HG02981 (cell line): ENCODE measurements at regions not wholly inside any gene's neighbourhood (a gene's known extent, or its start where the extent isn't known, plus 50 kb on each side); places are given as distances from the start of the nearest gene placed in this dataset.

Experiments used
- ATAC-seq: cut with Tn5 transposase; IDR thresholded peaks from one replicate; pipeline ENCODE4 v1.9.1; 2021; ENCODE audit warnings: mild to moderate bottlenecking, moderate library complexity; ENCODE audit not compliant: unreplicated experiment

DNA sequence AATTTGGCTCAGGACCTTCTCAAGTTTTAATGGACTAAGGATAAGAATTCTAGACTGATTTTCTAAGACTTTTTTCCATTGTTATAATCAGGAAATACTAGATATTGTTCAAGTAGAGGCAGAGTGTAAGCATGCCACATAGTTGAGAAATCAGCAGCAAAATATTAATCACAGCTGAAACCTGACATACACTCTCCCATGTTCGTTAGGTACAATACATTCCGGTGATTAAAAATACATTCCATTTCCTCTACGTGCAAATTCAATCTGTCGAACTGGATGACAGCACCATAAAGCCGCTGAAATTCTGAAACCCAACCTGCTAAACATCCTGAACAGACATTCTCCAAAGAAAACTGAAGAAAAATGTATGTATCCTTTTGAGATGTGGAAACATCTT is 587.6 kb upstream of the DIPK2B start:
- ATAC-seq: no peak

DNA sequence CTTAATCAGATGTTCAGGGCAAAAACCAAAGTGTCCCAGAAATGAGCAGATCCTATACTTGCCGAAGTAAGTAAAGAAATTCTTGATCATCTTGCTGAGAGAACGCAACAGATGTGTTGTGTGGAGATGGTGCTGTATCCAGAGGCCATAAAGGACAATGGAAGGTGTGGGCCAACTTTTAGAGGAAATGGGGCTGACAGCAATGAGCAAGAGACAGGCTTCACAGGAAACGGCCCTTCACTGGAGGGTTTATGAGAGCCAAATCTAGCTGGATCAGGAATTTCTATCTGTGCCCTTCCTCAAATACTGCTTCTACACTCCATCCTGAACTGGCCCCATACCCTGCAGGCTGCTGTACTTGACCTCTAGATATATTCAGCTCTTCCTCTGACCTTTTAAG is 583.9 kb upstream of the DIPK2B start:
- no peak for ATAC-seq

DNA sequence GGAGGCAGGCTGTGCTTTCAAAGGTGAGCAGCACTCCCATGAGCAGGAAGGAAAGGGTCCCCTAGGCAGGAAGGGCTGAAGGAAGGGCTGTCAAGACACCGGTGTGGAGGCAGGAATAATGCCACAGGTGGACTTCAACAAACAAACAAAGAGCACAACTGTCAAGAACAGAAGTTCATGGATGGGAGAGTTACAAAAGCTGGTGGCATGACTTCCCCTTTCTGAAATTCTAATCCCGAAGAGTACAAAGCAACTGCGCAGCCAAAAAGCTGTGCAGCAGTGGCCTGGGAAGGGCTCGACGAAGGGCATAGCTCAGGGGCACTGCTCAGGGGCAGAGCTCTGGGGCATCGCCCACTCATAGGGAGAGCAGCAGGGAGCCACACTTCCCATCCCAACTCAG is 582.3 kb upstream of the DIPK2B start:
- no peak for ATAC-seq

DNA sequence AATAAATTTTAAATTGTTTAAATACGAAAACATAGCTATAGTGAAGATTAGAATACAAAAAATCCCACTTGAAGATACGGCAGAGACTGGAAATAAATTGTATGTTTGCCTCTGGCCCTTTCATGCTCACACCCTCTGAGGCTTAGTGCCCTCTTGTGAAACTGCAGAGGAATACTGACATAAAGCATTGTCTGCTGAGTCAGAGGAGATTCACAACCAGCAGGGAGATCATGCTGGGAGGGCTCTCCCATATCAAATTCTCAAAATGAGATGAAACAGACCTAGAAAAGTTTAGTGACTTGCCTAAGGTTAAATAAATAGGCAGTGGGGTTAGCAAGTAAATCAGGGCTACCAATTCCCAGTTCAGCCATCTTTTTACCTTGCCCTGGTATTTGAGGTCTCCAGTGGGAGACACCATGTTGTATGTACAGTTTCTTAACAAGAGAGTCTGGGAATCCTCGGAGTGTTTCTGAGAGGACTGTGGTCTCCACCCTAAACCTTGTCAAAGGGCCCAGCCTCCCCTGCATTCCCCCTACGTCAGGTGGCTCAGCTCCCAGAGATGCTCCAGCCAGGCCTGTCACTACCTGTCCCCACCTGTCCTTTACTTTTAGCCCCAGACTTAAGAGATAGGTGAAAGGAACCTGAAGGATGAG is 581.4 kb upstream of the DIPK2B start:
- no peak for ATAC-seq

DNA sequence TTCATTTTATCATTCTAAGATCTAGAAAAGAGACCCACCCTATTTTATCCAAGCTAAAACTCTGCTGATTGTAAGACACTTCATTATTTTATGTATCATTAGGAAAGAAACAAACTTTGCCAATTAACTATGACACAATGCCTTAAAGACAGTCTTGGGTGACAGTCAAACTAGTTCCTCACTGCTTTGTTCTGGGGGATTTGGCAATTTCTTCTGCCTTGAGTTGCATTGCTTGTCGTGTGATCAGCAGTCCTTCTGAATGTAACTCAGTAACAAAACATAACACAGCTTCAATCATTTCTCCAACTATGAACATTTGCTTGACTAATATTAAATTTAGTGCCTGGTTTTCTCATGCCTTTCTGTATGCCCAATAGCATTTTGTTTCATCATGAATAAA is 577.9 kb upstream of the DIPK2B start:
- ATAC-seq: no peak

DNA sequence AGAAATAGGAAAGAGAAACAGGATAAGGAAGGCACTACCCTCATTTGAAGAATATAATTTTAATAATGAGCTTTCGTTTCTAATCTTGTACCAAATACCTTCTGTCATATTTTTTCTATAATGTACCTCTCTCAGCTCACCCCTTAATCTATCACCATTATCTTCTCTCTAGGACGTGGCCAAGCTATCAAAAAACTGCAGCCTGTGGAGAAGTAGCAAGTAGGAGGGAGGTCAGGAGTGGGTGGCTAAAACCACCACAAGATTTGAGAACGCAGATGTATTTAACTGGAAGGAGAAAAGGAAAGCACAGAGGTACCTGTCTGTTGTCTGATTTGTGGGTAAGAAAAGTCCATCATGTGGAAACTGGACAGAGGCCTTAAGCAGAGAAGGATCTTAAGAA is 576.7 kb upstream of the DIPK2B start:
- no peak for ATAC-seq

DNA sequence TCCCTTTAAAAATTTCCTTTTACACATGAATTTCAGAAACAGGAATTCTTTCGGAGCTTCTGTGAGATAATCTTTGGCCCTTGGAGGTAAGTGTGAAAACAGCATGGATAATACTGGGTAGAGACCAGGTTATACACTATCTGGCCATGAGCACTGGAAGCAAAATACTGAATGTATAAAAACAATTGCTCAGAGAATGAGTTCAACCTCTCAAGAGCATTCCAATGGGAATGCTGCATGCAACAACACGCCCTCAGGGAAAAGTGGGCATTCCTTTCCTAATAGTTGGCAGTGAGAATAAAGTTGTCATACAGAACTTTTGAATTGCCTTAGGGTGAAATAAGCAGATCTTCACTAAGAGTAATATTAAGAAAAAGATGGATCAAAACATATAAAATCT is 574.8 kb upstream of the DIPK2B start:
- ATAC-seq: no peak

DNA sequence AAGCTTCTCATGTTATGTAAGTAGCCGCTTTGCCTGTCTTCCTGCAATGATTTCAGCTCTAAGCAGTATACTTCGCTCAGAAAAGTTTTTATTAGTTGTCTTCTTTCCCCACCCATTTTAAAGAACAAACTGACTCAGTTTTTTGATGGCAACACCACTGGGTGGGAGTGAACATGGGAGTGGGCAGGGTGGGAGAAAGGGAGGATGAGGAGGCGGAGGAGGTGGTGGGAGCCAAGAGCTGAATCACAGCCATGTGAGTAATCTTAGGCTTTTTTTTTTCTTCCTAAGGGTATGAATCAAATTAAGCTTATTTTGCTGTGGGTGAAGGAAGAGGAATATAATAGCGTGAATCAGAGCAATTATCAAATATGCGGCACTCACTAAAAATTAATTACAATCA is 574.3 kb upstream of the DIPK2B start:
- ATAC-seq: no peak

DNA sequence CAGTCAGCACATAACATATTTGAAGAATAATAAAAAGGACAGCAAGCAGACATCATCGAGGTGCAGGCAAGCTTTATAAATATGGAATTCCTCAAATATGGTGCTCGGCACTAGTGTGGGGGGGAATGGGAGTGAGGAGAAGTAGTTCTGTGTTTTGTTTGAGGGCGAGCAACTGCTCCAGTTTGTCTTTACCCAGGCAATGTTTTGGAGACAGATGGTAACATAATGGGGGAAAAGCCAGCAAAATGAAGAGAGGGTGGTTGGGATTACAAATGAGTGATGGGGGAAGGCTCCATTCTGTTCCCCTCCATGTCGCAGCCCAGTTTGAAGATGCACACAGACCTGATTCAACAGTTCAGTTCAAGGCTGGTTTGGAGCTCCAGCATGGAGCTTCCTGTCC is 572.9 kb upstream of the DIPK2B start:
- no peak for ATAC-seq

DNA sequence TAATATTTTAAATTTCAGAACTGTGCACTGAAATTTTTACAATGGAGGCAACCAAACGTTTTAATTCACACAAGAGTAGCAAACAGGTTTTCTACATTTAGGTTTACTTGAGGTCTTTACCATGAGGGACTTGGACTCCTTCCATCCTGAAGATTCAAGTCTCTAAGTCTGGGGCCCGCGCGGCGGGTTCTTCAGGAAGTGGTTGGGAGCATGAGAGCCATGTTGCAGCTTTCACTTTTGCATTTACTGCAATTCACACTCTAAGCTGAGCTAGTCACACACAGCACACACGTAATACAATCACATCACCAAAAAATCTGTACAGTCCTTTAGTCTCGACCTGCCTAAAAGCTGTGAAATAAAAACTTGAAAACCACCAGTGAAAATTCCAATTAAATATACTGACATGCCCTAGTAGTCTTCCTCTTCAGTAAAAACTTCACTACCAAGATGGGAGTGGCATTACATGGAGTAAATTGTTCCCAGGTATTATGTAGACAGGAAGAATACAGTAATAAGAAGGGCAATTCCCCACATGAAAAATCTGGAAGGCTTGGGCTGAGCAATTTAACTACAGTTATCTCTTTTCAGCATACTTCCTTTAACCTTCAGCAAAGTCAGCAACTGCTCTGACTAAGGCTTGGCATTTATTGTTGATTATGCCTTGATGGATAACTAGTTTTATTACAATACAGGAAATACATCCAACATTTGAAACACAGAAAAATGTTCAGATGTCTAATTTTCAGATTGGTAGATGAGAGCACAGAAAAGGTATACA is 571.1 kb upstream of the DIPK2B start:
- ATAC-seq: no peak

DNA sequence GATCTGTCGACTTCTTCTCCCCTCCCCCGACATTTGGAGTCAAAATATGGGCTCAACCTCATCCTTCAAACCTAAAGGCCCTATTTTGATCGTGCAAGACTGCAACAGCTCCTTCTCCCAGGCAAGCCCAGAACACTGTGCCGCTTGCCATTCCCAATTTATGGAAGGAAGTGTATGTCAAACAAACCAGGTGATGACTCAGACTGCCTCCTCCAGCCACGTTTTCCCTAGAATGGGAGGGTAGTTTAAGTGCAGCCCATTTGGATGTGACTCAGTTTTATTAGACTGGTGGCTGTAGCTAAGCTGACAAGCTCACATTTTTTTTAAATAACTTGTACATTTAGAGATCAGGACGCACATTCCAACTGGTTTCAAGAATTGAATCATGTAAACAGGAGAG is 570.4 kb upstream of the DIPK2B start:
- no peak for ATAC-seq

DNA sequence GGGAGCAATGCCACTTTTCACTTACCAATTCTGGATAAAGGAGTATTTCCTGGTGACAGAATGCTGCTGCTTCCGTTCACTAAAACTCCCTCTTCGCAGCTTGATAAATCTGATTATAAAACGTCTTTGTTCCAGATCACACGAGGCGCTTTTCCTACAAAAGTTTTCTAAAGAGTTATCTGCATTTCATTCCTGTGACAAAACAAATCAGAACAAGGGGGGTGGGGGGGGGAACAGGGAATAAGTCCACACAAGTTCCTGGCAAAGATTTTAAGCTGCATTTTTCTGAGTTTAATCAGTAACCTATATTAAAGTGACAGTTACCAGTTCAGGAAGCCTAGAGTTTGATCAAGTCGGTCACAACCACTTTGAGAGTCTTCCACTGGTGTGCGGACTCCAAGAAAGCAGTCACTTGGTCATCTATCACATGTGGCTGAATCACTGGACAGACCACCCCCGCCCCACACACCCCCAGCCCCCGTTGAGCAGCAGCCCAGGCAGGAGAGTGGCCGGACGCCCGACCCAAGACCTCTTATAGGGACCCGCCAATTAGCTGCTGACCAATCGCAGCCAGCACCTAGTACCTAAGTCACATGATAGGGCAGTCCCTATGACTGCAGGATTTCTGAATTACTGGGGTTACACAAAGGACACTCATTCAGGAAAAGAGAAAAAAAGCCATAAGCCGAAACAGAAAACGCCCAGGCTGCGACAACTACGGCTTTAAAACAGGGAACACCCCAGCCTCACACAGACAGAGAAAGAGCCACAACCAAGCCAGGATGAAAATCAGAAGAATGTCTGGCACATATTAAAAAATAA is 569.3 kb upstream of the DIPK2B start:
- peak; percentile 81 for ATAC-seq

DNA sequence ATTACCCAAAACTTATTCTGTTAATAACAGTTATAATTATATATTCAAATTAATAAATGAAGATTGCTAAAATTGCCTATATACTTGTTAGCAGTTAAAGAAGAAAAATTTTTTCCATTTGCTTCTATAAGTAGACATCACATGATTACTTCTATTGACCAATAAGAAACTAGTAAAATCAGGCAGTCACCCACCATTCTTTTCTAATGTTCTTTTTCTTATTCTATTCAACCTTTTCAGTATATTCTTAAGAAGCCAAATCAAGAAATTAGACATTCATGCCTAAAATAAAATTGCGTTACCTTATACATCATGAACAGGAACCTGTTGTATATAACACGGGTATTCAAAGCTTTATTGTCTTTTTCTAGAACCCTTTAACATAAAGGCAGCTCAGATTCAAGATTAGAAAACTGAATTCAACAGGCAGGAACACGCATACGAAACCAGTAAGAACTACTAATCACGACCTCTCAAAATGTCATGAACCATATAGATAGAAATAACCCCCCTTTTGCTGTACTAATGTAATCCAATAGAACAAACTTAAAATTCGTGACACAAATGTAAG is 568.1 kb upstream of the DIPK2B start:
- ATAC-seq: no peak

DNA sequence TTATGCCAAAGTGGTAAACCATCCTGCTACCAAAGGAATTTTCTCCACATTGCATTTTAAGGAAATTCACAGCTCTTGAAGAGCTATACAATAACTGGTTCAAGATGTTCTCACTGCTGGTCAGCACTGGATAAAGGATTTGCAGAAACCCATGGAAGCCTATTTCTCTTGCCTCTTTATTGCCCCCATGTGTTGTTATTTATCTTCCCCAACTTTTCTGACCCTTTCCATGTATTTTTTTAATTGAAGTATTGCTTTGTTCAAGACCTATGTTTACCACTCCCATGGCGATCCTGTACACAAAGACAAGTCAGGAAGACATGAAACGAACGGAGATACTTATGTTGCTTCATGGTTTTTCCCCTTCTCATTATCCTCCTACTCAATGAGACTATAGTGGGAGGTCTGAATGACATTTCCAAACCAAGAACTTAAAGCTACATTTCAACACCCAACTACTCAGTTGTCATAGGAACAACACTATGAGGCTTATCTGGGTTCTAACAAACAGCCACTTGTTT is 566.4 kb upstream of the DIPK2B start:
- ATAC-seq: peak; percentile 31

DNA sequence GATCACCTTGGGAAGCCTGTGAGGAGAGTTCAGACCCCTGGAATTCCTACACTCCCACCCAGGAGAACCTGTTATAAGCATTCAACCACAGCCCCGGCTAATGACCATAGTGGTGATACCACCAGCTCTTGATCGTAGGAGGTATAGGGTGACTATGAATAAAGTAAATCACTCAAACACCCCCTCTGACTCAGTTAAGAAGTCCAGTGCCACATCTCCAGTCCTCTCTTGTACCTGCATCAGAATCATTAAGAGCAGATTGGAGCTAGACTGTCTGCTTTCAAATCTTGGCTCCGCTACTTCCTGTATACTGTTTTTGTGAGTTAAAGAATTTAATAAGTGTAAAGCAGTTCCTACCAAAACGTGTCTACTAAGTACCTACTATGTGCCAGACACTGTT is 565.1 kb upstream of the DIPK2B start:
- ATAC-seq: no peak

DNA sequence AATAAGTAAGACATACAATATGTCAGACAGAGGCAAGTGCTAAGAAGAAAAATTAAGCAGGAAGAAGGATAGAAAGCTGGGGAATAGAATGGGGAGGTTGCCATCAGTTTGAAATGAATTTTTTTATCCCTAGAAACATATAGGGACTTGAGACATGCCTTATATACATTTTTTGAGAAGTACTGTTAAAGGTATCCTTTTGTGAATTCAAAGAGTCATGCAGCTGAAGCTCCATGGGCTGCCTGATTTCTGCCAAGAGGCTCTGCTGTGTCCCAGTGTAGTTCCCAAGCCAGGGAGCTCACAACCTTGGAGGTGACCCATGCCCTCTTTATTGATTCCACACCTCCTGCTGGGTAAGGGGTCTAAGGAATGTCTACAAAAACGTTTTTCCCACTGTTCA is 564.6 kb upstream of the DIPK2B start:
- no peak for ATAC-seq

DNA sequence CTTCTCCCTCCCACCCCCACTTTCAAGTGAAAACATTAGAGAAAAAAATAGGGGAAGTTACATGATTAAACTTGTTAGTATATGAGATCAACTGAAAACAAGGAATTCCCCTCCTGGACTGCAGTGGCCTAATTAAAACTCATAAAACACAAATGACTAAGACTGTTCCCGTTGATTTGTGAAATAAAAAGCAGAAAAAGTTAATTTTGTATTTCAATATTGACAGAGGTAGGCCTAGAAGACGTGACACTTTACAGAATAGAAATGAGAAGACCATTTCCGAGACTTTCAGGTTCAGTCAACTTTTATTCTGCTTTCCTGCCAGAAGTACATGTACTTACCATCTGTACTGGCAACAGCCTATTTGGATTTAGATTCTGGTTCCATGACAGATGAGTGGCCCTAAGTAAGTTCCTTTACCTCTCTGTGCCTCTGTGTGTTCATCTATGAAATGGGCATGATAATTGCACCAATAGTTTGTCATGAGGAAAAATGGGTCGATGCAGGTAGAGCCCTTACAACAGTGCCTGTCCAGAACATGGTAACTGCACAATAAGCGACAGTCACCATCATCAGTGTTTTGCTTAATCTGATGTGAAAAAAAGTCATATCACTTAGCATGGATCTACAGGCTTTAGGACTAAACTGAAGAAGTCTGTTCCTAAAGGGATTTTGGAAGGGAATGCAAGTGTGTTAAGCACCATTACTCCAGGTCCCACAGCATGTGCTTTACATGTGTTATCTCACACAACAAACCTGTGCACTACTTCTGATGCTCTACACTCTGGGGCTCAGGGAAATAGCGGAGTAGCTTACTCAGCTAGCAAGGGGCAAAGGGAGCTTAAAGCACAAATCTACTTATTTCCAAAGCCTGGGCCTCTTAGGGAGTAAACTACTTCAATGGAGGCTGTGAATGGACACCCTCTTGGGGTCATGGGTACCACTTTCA is 562.3 kb upstream of the DIPK2B start:
- ATAC-seq: no peak

DNA sequence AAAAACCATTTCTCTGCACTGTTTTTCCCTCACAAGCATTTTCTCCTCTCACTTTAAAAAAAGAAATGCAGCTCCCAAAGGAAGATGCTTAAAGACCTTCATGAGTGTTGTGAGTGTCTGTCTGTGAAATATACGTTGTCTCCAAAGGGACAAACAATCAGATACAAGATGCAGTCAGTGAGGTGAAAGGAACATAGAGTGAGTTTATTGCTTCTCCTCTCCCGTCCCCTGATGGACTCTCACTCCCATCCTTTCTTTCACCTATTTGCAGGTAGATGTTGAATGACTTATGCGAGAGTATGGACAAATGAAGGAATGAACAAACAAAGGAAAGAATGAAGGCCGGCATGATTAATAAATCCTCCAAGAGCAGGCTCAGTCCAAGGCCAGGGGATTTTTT is 561.2 kb upstream of the DIPK2B start:
- ATAC-seq: no peak

DNA sequence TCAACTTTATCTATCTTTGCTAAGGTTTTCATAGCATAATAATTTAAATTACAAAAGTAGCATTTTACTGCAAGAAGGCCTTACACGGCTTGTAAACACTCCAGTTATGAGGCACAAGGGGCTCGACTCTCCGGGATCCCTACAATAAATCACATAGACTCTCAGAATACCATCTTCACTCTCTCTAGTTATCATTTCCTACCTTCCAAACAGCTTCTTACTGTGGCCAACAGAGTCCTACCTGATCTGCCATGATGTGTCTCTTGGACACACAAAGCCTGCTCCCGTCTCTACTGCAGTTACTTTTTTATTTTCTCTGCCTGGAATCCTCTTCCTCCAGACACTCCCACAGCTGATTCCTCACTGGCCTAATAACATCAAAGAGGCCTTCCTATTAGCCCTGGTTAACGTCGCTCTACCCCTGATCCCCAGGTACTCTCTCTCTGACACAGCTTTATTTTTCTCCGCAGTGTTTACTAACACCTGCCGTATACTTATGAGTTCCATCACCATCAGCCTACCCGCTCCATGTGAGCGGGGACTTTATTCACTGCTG is 559.6 kb upstream of the DIPK2B start:
- no peak for ATAC-seq
